SK-N-MC (cell line): ENCODE measurements at regions not wholly inside any gene's neighbourhood (a gene's known extent, or its start where the extent isn't known, plus 50 kb on each side); places are given as distances from the start of the nearest gene placed in this dataset.

ENCODE experiments used
- EZH2 ChIP-seq: fragments of 200-600 bp; sonication (generic); IDR thresholded peaks from one replicate; pipeline ENCODE4 v1.6.1; 2017; ENCODE audit warnings: antibody characterized with exemption
- FOXP2 ChIP-seq: optimal IDR thresholded peaks from 2 replicates; pipeline ENCODE3; 2011; ENCODE audit warnings: mild to moderate bottlenecking, moderate library complexity; ENCODE audit not compliant: insufficient read depth; ENCODE audit errors: extremely low read length, control extremely low read depth
- POLR2AphosphoS5 ChIP-seq: IDR thresholded peaks from 2 replicates; pipeline ENCODE4 v1.6.1; 2012; ENCODE audit warnings: mild to moderate bottlenecking, low read depth, low read length, borderline replicate concordance

DNA sequence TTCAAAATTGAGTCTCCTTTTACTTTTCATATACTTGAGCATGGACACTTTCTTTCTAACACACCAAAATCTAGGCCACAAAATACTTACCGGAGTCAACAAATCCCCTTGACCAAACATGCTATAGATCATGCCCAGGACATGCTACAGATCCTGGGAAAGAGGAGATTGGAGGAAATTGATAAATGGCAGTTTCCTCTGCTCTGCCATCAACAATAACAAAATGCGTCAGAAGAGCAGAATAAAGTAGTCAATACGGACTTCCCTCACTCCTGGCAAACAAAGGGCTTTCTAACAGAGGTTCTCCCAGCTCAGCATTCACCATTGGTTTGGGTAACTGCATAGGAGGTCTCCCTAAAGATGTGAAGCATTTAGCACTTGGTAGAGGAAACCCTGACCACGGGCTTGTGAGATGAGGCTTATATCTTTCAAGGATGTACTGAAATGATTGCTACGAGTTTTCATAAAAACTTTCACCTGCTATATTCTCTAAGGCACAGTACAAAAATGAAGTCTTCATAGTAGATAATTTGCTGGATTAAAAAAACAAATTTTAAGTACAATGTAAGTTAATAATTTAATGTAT is 283.8 kb upstream of the RUNX1 start:
- TF ChIP-seq EZH2 (no peak), POLR2AphosphoS5 (no peak), FOXP2 (no peak)
